Bronchial epithelial cell (primary cell): ENCODE measurements at regions not wholly inside any gene's neighbourhood (a gene's known extent, or its start where the extent isn't known, plus 50 kb on each side); places are given as distances from the start of the nearest gene placed in this dataset.
A peak's percentile ranks its signal among the peaks of the same experiment; 100 is the strongest.

Source experiments
- DNase-seq: peaks from one replicate; pipeline ENCODE4 v3.0.0-alpha.2; 2010; ENCODE audit warnings: low read depth
- FAIRE-seq: peaks from 2 replicates; lab custom pipeline; 2011; peaks lifted over from hg19 to GRCh38; lab: Jason Lieb, UNC
- H3K27me3 ChIP-seq: 2 replicates; pipeline ENCODE4 v1.5.1; 2011; ENCODE audit warnings: low read length; ENCODE audit not compliant: control insufficient read depth, insufficient read depth
- H3K36me3 ChIP-seq: 2 replicates; pipeline ENCODE4 v1.5.1; 2011; ENCODE audit warnings: low read length; ENCODE audit not compliant: control insufficient read depth, insufficient read depth
- H3K4me3 ChIP-seq: 2 replicates; pipeline ENCODE4 v1.5.1; 2011; ENCODE audit warnings: mild to moderate bottlenecking, low read depth, low read length, control low read depth
- CTCF ChIP-seq: IDR thresholded peaks from 2 replicates; pipeline ENCODE4 v1.5.1; 2011; ENCODE audit warnings: mild to moderate bottlenecking, moderate library complexity, low read length, control low read depth, inconsistent platforms; ENCODE audit not compliant: insufficient read depth, severe bottlenecking

- no peak for TF ChIP-seq CTCF
- DNase-seq: peak; percentile 82
Observed at GRCh38 chr4:98728433-98728832, 70.0 kb upstream of the TSPAN5 start.

GRCh38 chr4:98722000-98722399, 63.6 kb upstream of the TSPAN5 start:
- no peak overlapping the region for H3K4me3 ChIP-seq
- no peaks in the 10 kb centered on the region for H3K36me3 ChIP-seq
- FAIRE-seq: no peak
- peak; percentile 34 for DNase-seq
- TF ChIP-seq CTCF: no peak
- H3K27me3 ChIP-seq: no peaks in the 10 kb centered on the region

More at GRCh38 chr4:98728433-98728832, 70.0 kb upstream of the TSPAN5 start:
- Histone ChIP-seq H3K4me3 (no peak overlapping the region), H3K27me3 (no peaks in the 10 kb centered on the region), H3K36me3 (no peaks in the 10 kb centered on the region)
- no peak for FAIRE-seq

- FAIRE-seq (no peak), DNase-seq (peak; percentile 88)
- Histone ChIP-seq H3K27me3 (no peaks in the 10 kb centered on the region), H3K4me3 (no peak overlapping the region), H3K36me3 (no peaks in the 10 kb centered on the region)
- no peak for TF ChIP-seq CTCF
Observed at GRCh38 chr4:98720871-98721480, 62.6 kb upstream of the TSPAN5 start.

- Histone ChIP-seq H3K27me3 (no peaks in the 10 kb centered on the region), H3K4me3 (no peak overlapping the region), H3K36me3 (no peaks in the 10 kb centered on the region)
- TF ChIP-seq CTCF: no peak
- FAIRE-seq (no peak), DNase-seq (no peak)
Observed at GRCh38 chr4:98716796-98717195, 58.4 kb upstream of the TSPAN5 start.

GRCh38 chr4:98712607-98713006, 54.2 kb upstream of the TSPAN5 start:
- H3K36me3 ChIP-seq: no peaks in the 10 kb centered on the region
- no peak for TF ChIP-seq CTCF
- H3K27me3 ChIP-seq: no peaks in the 10 kb centered on the region
- no peak for DNase-seq
- no peak overlapping the region for H3K4me3 ChIP-seq
- FAIRE-seq: no peak

GRCh38 chr4:98711526-98711925, 53.1 kb upstream of the TSPAN5 start:
- H3K4me3 ChIP-seq: no peak overlapping the region
- no peaks in the 10 kb centered on the region for H3K36me3 ChIP-seq
- no peaks in the 10 kb centered on the region for H3K27me3 ChIP-seq
- DNase-seq (no peak), FAIRE-seq (no peak)
- no peak for TF ChIP-seq CTCF
